COLO668 (cell line): ENCODE measurements at regions not wholly inside any gene's neighbourhood (a gene's known extent, or its start where the extent isn't known, plus 50 kb on each side); places are given as distances from the start of the nearest gene placed in this dataset.

Source experiments
- DNase-seq: peaks from one replicate; lab custom pipeline; 2025; ENCODE audit not compliant: unreplicated experiment; lab: John Stamatoyannopoulos, UW

- no peak for DNase-seq
These were observed 350.2 kb upstream of the SALL3 start for GRCh38 chr18:78629426-78629825.

- no peak for DNase-seq
These were observed 349.3 kb upstream of the SALL3 start for GRCh38 chr18:78630356-78630755.

DNA sequence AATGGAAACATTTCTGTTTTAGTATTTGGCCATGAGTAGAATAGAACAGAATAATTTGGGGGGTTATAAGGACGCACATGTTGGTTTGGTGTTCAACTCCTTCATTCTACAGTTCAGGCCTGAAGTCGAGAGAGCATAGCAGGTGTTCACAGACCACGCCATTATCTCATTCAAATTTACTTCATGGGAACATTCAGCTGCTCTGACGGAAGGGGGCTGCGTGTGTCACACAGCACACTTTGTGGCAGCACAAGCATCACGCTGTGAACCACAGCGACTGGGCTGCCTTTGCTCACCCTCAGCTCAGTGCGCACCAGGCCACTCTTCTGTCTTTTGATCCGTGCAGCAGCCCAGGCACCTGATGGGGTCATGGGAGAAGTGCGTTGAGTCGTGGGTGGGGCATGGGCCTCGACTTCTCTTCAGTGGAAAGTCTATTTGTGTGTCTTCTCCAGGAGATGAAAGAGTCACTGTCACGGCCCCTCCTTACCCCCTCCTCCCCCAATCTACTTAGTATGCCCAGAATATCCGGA, 348.6 kb upstream of the SALL3 start:
- no peak for DNase-seq

DNA sequence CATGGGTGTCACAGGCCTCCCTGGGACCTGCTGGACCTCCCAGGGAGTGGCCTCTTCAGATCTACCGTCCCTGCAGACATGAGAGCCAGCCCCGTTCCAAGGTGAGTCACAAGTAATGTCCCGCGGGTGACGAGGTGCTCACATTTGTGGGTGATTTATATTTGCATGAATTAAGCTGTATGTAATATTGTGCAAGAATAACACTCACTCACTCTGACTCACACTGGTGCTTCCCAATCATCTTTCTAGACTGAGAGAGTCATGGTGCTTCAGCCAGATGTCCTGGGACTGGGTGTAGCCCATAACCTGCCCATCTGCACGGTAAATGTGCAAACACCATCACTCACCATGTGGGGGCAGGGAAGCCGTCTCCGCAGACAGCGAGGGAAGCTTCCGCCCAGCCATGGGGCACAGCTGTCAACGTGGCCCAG, 347.5 kb upstream of the SALL3 start:
- DNase-seq, result no peak

GRCh38 chr18:78634061-78634696, 345.4 kb upstream of the SALL3 start:
- DNase-seq, result no peak

GRCh38 chr18:78635093-78635800, 344.4 kb upstream of the SALL3 start:
- DNase-seq, result no peak

- DNase-seq, result no peak
These were observed 343.4 kb upstream of the SALL3 start for GRCh38 chr18:78636260-78636659.

GRCh38 chr18:78637442-78638402, 341.9 kb upstream of the SALL3 start:
- no peak for DNase-seq

GRCh38 chr18:78639006-78639950, 340.3 kb upstream of the SALL3 start:
- DNase-seq, result peak; percentile 57

GRCh38 chr18:78640246-78640995, 339.2 kb upstream of the SALL3 start:
- no peak for DNase-seq

DNA sequence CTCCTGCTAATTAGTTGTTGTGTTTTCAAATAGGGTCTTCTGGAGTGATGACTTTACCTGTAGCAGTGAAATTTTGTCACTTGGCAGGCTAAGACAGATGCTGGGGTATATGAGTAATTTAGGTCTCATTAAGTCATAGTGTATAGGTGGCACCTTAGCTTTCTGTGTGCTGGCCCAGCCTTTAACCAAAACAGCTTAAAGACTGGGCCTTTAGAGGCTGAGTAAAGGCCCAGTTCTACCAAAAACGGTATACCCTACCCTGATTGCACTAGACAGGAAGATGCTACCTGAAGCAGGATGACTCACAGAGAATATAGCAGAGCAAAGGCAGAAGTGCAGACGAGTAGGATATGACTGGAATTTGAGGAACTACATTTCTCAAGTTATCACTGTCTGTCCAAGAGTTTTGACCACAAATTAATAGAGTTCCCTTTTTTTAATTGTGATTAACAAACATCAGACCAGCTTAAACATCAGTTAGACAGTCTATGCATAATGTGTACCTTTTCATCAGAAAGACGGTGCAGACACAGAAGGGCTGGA, 337.9 kb upstream of the SALL3 start:
- DNase-seq, result no peak

GRCh38 chr18:78642296-78642951, 337.2 kb upstream of the SALL3 start:
- DNase-seq, result peak; percentile 55

DNA sequence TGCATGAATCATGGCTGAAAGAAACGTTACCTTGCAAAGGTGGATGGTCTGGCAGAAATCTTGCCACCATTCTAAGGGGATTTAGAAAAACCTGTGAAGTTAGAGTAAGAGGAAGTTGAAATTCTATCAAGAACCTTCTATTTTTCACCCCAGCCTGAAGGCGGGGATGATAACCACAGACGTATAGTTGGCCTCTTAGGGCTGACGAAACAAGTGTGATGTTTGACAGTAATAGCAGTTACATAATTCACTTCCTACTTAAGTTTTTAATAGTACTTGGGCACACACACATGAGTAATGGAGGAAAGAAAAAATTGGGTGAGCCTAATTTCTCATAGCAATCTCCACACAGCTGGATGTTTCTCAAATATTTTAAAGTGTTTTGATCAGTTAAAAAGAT, 336.6 kb upstream of the SALL3 start:
- no peak for DNase-seq

- DNase-seq, result no peak
These were observed 335.6 kb upstream of the SALL3 start for GRCh38 chr18:78643981-78644380.

DNA sequence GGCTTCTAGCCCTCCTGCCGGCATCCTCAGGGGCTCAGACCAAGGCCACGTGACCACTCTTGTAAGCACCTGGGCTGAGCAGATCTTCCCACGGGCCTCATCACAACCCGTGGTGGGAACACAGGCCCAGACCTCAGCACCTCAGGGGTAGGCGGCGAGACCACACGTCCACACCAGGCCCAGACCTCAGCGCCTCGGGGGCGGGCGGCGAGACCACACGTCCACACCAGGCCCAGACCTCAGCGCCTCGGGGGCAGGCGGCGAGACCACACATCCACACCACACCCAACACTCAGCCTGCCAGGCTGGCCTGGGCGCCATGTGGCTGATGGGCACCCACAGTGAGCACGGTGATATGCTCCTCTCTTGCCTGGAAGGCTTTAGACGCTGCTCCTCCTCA, 334.4 kb upstream of the SALL3 start:
- no peak for DNase-seq

DNA sequence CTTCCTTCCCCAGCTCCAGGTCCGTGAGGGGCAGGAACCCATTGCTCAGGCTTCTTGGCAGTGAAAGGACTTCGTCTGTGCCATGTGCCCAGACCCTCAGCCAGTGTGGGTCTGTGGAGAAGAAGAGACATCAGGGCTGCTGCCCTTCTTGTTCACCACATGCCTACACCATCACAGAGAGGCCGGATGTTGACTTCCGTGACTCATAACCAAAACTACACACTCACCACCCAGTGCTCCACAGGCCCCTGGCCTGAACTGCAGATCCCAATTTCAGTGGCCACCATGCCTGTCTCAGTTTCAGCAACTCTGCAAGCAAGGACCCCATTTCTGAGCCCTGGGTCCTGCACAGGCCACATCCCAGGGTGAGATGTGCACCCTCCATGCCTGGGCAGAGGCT, 332.6 kb upstream of the SALL3 start:
- DNase-seq, result no peak

GRCh38 chr18:78649421-78649820, 330.2 kb upstream of the SALL3 start:
- DNase-seq, result no peak

DNA sequence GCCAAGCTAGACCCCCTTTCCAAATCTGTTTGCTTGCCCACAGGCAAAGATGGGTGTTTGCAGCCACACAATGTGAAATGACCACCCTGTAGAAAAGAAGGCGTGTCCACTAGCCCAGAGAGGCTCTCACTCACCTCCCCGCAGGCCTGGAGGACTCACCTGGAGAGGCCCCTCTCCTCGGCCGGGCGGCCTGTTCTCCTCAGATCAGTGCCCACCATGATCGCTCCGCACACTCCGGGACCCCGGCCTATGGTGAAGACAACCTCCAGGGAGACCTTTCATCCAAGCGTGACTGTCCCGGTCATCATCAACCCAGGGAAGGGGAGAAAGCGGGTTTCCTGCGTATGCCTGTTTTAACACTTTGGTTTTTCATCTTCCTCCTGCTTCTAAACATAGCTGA, 328.7 kb upstream of the SALL3 start:
- no peak for DNase-seq

- DNase-seq, result no peak
These were observed 327.5 kb upstream of the SALL3 start for GRCh38 chr18:78652001-78652545.
